ENCODE measurements at regions not wholly inside any gene's neighbourhood (a gene's known extent, or its start where the extent isn't known, plus 50 kb on each side); places are given as distances from the start of the nearest gene placed in this dataset.
"Not testable (repeated sequence)": the region's sequence is repeated elsewhere in the genome, so short reads cannot be mapped to it uniquely, and the experiment has no call there.

GRCh38 chr15:36029606-36030210, 483.7 kb upstream of the DPH6 start:
- Histone ChIP-seq H2AFZ (ENCODE audit: insufficient read depth, low read depth, low read length, poor library complexity, severe bottlenecking) (no peak overlapping the region), H4K20me1 (ENCODE audit: control insufficient read depth, insufficient read depth, low read length, poor library complexity, severe bottlenecking) (no peaks in the 10 kb centered on the region), H3K79me2 (ENCODE audit: control insufficient read depth, insufficient read depth, low read length) (no peaks in the 10 kb centered on the region), H3K4me3 (ENCODE audit: control extremely low read depth in 1 of 5, extremely low read depth in 1 of 5, insufficient read depth in 1 of 5, low read depth in 2 of 5, low read length in 4 of 5) (no peak overlapping the region), H3K4me2 (replicated peaks; ENCODE audit: low read depth, low read length, poor library complexity, severe bottlenecking) (no peak overlapping the region), H3K4me1 (ENCODE audit: control insufficient read depth in 2 of 2, insufficient read depth in 2 of 2, low read length in 2 of 2) (no peaks in the 10 kb centered on the region), H3K27me3 (replicated peaks in 1 of 4; ENCODE audit: control extremely low read depth in 1 of 4, control insufficient read depth in 3 of 4, insufficient read depth in 4 of 4, low read length in 3 of 4) (no peaks in the 10 kb centered on the region), H3K27ac (ENCODE audit: low read length in 2 of 2) (no peak overlapping the region), H3K36me3 (replicated peaks in 1 of 2; ENCODE audit: control extremely low read depth in 1 of 2, control insufficient read depth in 1 of 2, extremely low read depth in 1 of 2, insufficient read depth in 2 of 2, low read length in 1 of 2) (no peaks in the 10 kb centered on the region), H3K9me3 (ENCODE audit: control extremely low read depth in 1 of 3, control insufficient read depth in 2 of 3, insufficient read depth in 1 of 3, low read length in 2 of 3) (peaks cover 0 to 3% (median 2%) of the 10 kb centered on the region in 3 donors), H3K9ac (ENCODE audit: low read length) (no peak overlapping the region)
- no peak overlapping the region for H3K4me3 Mint-ChIP-seq
- no peaks in the 10 kb centered on the region for H3K27me3 Mint-ChIP-seq
- H3K4me1 Mint-ChIP-seq = no peaks in the 10 kb centered on the region
- DNase-seq (no peak), ATAC-seq (ENCODE audit: low read depth) (no peak)
- ChIA-PET POLR2A (no interaction called here), CTCF (no interaction called here)
- intact Hi-C loops (cut with micrococcal nuclease) = no loop called here
- H3K27ac Mint-ChIP-seq = no peak overlapping the region
- WGBS (ENCODE audit: insufficient coverage) = 100% methylated on average over 1 of the region's 5 CpGs
- TF ChIP-seq, protein P1, sequence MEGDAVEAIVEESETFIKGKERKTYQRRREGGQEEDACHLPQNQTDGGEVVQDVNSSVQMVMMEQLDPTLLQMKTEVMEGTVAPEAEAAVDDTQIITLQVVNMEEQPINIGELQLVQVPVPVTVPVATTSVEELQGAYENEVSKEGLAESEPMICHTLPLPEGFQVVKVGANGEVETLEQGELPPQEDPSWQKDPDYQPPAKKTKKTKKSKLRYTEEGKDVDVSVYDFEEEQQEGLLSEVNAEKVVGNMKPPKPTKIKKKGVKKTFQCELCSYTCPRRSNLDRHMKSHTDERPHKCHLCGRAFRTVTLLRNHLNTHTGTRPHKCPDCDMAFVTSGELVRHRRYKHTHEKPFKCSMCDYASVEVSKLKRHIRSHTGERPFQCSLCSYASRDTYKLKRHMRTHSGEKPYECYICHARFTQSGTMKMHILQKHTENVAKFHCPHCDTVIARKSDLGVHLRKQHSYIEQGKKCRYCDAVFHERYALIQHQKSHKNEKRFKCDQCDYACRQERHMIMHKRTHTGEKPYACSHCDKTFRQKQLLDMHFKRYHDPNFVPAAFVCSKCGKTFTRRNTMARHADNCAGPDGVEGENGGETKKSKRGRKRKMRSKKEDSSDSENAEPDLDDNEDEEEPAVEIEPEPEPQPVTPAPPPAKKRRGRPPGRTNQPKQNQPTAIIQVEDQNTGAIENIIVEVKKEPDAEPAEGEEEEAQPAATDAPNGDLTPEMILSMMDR (IDR thresholded peaks at IDR 0.05) = no peak
- no peak for TF ChIP-seq EZH2 (IDR thresholded peaks at IDR 0.05; ENCODE audit: borderline replicate concordance, insufficient read depth, low read depth, low read length, poor library complexity, severe bottlenecking)
- H3K9me3 Mint-ChIP-seq (ENCODE audit: insufficient read depth) = peaks cover 2% of the 10 kb centered on the region

GRCh38 chr15:36039996-36040572, 494.1 kb upstream of the DPH6 start:
- intact Hi-C loops (cut with micrococcal nuclease) = no loop called here
- no peak overlapping the region for H3K4me2 ChIP-seq (replicated peaks; ENCODE audit: low read depth, low read length, poor library complexity, severe bottlenecking)
- no peak for ATAC-seq (ENCODE audit: low read depth)
- H2AFZ ChIP-seq (ENCODE audit: insufficient read depth, low read depth, low read length, poor library complexity, severe bottlenecking) = no peak overlapping the region
- H3K27ac ChIP-seq (ENCODE audit: low read length in 2 of 2) = no peak overlapping the region
- H3K27ac Mint-ChIP-seq = no peak overlapping the region
- TF ChIP-seq, protein P1 (IDR thresholded peaks at IDR 0.05) = no peak
- 56% methylated on average over 2 of the region's 5 CpGs for WGBS (ENCODE audit: insufficient coverage)
- H3K36me3 ChIP-seq (replicated peaks in 1 of 2; ENCODE audit: control extremely low read depth in 1 of 2, control insufficient read depth in 1 of 2, extremely low read depth in 1 of 2, insufficient read depth in 2 of 2, low read length in 1 of 2) = no peaks in the 10 kb centered on the region
- H3K27me3 ChIP-seq (replicated peaks in 1 of 4; ENCODE audit: control extremely low read depth in 1 of 4, control insufficient read depth in 3 of 4, insufficient read depth in 4 of 4, low read length in 3 of 4) = no peaks in the 10 kb centered on the region
- ChIA-PET CTCF (no interaction called here), POLR2A (no interaction called here)
- H3K27me3 Mint-ChIP-seq = no peaks in the 10 kb centered on the region
- no peak overlapping the region for H3K4me3 Mint-ChIP-seq
- no peak for DNase-seq
- peaks cover 3% of the 10 kb centered on the region for H3K9me3 Mint-ChIP-seq (ENCODE audit: insufficient read depth)
- no peaks in the 10 kb centered on the region for H3K79me2 ChIP-seq (ENCODE audit: control insufficient read depth, insufficient read depth, low read length)
- no peak overlapping the region for H3K4me3 ChIP-seq (ENCODE audit: control extremely low read depth in 1 of 5, extremely low read depth in 1 of 5, insufficient read depth in 1 of 5, low read depth in 2 of 5, low read length in 4 of 5)
- no peaks in the 10 kb centered on the region for H3K4me1 Mint-ChIP-seq
- H3K4me1 ChIP-seq (ENCODE audit: control insufficient read depth in 2 of 2, insufficient read depth in 2 of 2, low read length in 2 of 2) = no peaks in the 10 kb centered on the region
- H3K9me3 ChIP-seq (ENCODE audit: control extremely low read depth in 1 of 3, control insufficient read depth in 2 of 3, insufficient read depth in 1 of 3, low read length in 2 of 3) = peaks cover 0 to 3% (median 0%) of the 10 kb centered on the region in 3 donors
- no peaks in the 10 kb centered on the region for H4K20me1 ChIP-seq (ENCODE audit: control insufficient read depth, insufficient read depth, low read length, poor library complexity, severe bottlenecking)
- no peak overlapping the region for H3K9ac ChIP-seq (ENCODE audit: low read length)

- H3K27me3 ChIP-seq (replicated peaks in 1 of 4; ENCODE audit: control extremely low read depth in 1 of 4, control insufficient read depth in 3 of 4, insufficient read depth in 4 of 4, low read length in 3 of 4); POLR2A ChIA-PET; DNase-seq; H3K27ac ChIP-seq (ENCODE audit: low read length in 2 of 2); H4K20me1 ChIP-seq (ENCODE audit: control insufficient read depth, insufficient read depth, low read length, poor library complexity, severe bottlenecking); H3K27ac Mint-ChIP-seq; H3K4me3 ChIP-seq (ENCODE audit: control extremely low read depth in 1 of 5, extremely low read depth in 1 of 5, insufficient read depth in 1 of 5, low read depth in 2 of 5, low read length in 4 of 5); H3K4me2 ChIP-seq (replicated peaks; ENCODE audit: low read depth, low read length, poor library complexity, severe bottlenecking); H3K79me2 ChIP-seq (ENCODE audit: control insufficient read depth, insufficient read depth, low read length); intact Hi-C loops (cut with micrococcal nuclease); H3K9ac ChIP-seq (ENCODE audit: low read length); H3K4me3 Mint-ChIP-seq; CTCF ChIA-PET; H3K4me1 Mint-ChIP-seq; H3K9me3 ChIP-seq (ENCODE audit: control extremely low read depth in 1 of 3, control insufficient read depth in 2 of 3, insufficient read depth in 1 of 3, low read length in 2 of 3); H3K9me3 Mint-ChIP-seq (ENCODE audit: insufficient read depth); ATAC-seq (ENCODE audit: low read depth); H3K4me1 ChIP-seq (ENCODE audit: control insufficient read depth in 2 of 2, insufficient read depth in 2 of 2, low read length in 2 of 2); H3K27me3 Mint-ChIP-seq; H3K36me3 ChIP-seq (replicated peaks in 1 of 2; ENCODE audit: control extremely low read depth in 1 of 2, control insufficient read depth in 1 of 2, extremely low read depth in 1 of 2, insufficient read depth in 2 of 2, low read length in 1 of 2); H2AFZ ChIP-seq (ENCODE audit: insufficient read depth, low read depth, low read length, poor library complexity, severe bottlenecking): not testable (repeated sequence)
- 96% methylated on average over 32 of the region's 36 CpGs for WGBS (ENCODE audit: insufficient coverage)
Observed at GRCh38 chr15:36047018-36047716, 501.2 kb upstream of the DPH6 start.
